ENCODE measurements at regions not wholly inside any gene's neighbourhood (a gene's known extent, or its start where the extent isn't known, plus 50 kb on each side); places are given as distances from the start of the nearest gene placed in this dataset.

DNA sequence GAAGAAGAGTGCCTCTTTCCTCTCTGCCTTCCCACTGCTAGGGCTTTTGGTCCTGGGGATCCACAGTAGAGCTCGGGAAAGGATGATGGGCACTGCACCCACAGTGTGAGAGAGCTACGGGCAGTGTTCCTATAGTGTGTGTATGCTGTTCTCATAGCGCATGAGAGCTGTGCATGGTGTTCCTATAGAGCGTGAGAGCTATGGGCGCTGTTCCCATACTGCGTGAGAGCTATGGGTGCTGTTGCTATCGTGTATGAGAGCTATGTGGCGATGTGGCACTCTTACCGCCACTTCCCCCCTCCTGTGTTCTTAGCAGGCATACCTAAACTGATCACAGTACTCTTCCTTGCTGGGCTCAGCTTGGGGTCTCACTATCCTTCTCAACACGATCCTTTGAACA, 213.5 kb downstream of the EDEM1 start:
- H3K36me3 ChIP-seq, result no peaks in the 10 kb centered on the region
- no peak for TF ChIP-seq EP300 (IDR thresholded peaks at IDR 0.05)
- no peak for TF ChIP-seq POLR2AphosphoS5 (IDR thresholded peaks at IDR 0.05)
- no peak for TF ChIP-seq POLR2A (IDR thresholded peaks at IDR 0.05)
- TF ChIP-seq, protein P1, sequence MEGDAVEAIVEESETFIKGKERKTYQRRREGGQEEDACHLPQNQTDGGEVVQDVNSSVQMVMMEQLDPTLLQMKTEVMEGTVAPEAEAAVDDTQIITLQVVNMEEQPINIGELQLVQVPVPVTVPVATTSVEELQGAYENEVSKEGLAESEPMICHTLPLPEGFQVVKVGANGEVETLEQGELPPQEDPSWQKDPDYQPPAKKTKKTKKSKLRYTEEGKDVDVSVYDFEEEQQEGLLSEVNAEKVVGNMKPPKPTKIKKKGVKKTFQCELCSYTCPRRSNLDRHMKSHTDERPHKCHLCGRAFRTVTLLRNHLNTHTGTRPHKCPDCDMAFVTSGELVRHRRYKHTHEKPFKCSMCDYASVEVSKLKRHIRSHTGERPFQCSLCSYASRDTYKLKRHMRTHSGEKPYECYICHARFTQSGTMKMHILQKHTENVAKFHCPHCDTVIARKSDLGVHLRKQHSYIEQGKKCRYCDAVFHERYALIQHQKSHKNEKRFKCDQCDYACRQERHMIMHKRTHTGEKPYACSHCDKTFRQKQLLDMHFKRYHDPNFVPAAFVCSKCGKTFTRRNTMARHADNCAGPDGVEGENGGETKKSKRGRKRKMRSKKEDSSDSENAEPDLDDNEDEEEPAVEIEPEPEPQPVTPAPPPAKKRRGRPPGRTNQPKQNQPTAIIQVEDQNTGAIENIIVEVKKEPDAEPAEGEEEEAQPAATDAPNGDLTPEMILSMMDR (IDR thresholded peaks at IDR 0.05), result no peak
- no peak overlapping the region for H3K4me3 ChIP-seq
- WGBS, 5 donors, result 90 to 94% (median 93%) methylated on average over 10 of the region's 10 CpGs
- DNase-seq, result no peak
- intact Hi-C loops (cut with DNase I; ENCODE audit: low total_unique reads), result no loop called here
- no peaks in the 10 kb centered on the region for H3K27me3 ChIP-seq
- no peak overlapping the region for H3K27ac ChIP-seq
- H3K9me3 ChIP-seq, result no peaks in the 10 kb centered on the region
- no peaks in the 10 kb centered on the region for H3K4me1 ChIP-seq

DNA sequence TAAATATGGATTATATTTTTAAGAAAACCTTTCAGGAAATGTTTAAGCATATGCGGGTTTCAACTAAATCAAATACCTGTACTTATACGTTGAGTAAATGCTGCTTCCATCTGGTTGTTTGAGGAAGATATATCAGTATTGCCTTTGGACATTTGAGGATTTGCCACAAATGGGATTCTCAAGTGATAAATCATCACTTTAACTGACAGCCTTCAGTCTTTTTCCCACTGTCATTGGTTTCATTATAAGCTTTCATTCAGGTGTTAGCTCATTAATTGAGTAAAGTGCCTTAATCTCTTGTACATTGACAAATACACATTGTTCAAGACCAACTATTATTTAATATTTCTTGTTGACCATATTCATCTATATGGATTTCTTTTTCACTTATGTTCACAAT, 217.2 kb downstream of the EDEM1 start:
- no peak overlapping the region for H3K27ac ChIP-seq
- no peak overlapping the region for H3K4me3 ChIP-seq
- 75 to 87% (median 82%) methylated on average over 2 of the region's 2 CpGs for WGBS, 5 donors
- H3K9me3 ChIP-seq, result no peaks in the 10 kb centered on the region
- DNase-seq, result no peak
- H3K4me1 ChIP-seq, result no peaks in the 10 kb centered on the region
- H3K27me3 ChIP-seq, result no peaks in the 10 kb centered on the region
- H3K36me3 ChIP-seq, result no peaks in the 10 kb centered on the region
- no peak for TF ChIP-seq POLR2A (IDR thresholded peaks at IDR 0.05)
- TF ChIP-seq EP300 (IDR thresholded peaks at IDR 0.05), result no peak
- TF ChIP-seq POLR2AphosphoS5 (IDR thresholded peaks at IDR 0.05), result no peak
- TF ChIP-seq, protein P1 (IDR thresholded peaks at IDR 0.05), result no peak
- intact Hi-C loops (cut with DNase I; ENCODE audit: low total_unique reads), result no loop called here

DNA sequence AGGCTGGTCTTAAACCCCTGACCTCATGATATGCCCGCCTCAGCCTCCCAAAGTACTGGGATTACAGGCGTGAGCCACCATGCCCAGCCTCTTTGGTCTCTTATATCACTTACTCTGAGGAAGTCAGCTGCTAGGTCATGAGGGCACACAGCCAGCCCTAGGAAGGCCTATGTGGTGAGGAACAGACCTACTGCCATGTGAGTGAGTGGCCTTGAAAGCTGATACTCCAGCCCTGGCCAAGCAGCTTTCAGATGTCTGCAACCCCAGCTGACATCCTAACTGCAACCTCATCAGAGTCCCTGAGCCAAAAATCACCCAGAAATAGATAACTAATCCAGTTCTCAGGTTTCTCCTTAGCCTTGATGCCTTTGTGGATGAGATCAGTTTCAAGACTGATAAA, 224.3 kb downstream of the EDEM1 start:
- Histone ChIP-seq H3K36me3 (no peaks in the 10 kb centered on the region), H3K4me1 (no peaks in the 10 kb centered on the region), H3K4me3 (no peak overlapping the region), H3K27ac (no peak overlapping the region), H3K27me3 (no peaks in the 10 kb centered on the region), H3K9me3 (peaks cover 0 to 6% (median 1%) of the 10 kb centered on the region in 4 donors)
- intact Hi-C loops (cut with DNase I; ENCODE audit: low total_unique reads), result no loop called here
- 84 to 100% (median 93%) methylated on average over 2 of the region's 2 CpGs for WGBS, 5 donors
- no peak for DNase-seq
- no peak for TF ChIP-seq EP300 (IDR thresholded peaks at IDR 0.05)
- TF ChIP-seq POLR2AphosphoS5 (IDR thresholded peaks at IDR 0.05), result no peak
- TF ChIP-seq POLR2A (IDR thresholded peaks at IDR 0.05), result no peak
- TF ChIP-seq, protein P1 (IDR thresholded peaks at IDR 0.05), result no peak

DNA sequence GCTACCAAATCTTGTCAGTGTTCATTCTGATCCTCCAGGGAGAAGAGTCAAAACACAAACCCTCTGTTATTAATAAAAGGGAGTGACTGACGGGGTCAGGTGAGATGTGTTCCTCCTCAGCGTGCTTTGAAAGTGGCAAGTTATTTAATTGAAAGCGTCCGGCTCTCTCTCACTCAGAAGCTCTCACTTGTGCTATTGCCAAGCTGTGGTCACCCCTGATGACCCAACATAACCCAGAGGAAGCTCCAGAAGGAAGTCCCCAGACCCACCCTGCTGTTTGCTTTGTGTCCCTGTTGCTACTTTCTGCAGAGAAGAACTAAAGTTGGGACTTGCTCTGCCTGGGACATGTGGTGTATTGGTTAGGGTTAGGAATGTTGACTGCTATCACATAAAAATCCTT, 235.6 kb downstream of the EDEM1 start:
- H3K27me3 ChIP-seq, result no peaks in the 10 kb centered on the region
- DNase-seq, result no peak
- intact Hi-C loops (cut with DNase I; ENCODE audit: low total_unique reads), result no loop called here
- H3K27ac ChIP-seq, result no peak overlapping the region
- H3K9me3 ChIP-seq, result no peaks in the 10 kb centered on the region
- H3K4me1 ChIP-seq, result peaks cover 0 to 5% (median 0%) of the 10 kb centered on the region in 4 donors
- no peak overlapping the region for H3K4me3 ChIP-seq
- TF ChIP-seq, protein P1 (IDR thresholded peaks at IDR 0.05), result no peak
- no peak for TF ChIP-seq POLR2A (IDR thresholded peaks at IDR 0.05)
- H3K36me3 ChIP-seq, result no peaks in the 10 kb centered on the region
- WGBS, 5 donors, result 43 to 65% (median 53%) methylated on average over 4 of the region's 4 CpGs

All from stomach (tissue), 8 donors.